ENCODE measurements at regions not wholly inside any gene's neighbourhood (a gene's known extent, or its start where the extent isn't known, plus 50 kb on each side); places are given as distances from the start of the nearest gene placed in this dataset.

- TF ChIP-seq EZH2 (IDR thresholded peaks at IDR 0.05; ENCODE audit: insufficient read depth, poor library complexity, severe bottlenecking) (no peak), EZH2phosphoT487 (IDR thresholded peaks at IDR 0.05; ENCODE audit: insufficient read depth, low read depth) (no peak)
Observed at GRCh38 chr5:6059137-6059800, 319.1 kb downstream of the MED10 start.

Data from GM23248 (cell line).